H1 (cell line): ENCODE measurements at regions not wholly inside any gene's neighbourhood (a gene's known extent, or its start where the extent isn't known, plus 50 kb on each side); places are given as distances from the start of the nearest gene placed in this dataset.

Source experiments
- CTCF ChIA-PET: fragments of 300-600 bp; sonication (Branson Sonifier 250); formaldehyde crosslinking; loops from one replicate; lab custom pipeline; 2021; ENCODE audit not compliant: partially characterized antibody; lab: Charles Lee
- POLR2A ChIA-PET: fragments of 300-600 bp; sonication (Branson Sonifier 250); formaldehyde crosslinking; loops from one replicate; lab custom pipeline; 2021; ENCODE audit warnings: inconsistent platforms; ENCODE audit not compliant: partially characterized antibody; lab: Charles Lee
- DNase-seq, 2 experiments: peaks; one replicate each; pipeline versions ENCODE4 v3.0.0 to v3.0.0-alpha.2; 2010 to 2022; ENCODE audit warnings: low spot score in 2 of 2, low read depth in 1 of 2, mixed read lengths in 1 of 2
- FAIRE-seq: peaks from 2 replicates; lab custom pipeline; 2011; peaks lifted over from hg19 to GRCh38; lab: Jason Lieb, UNC
- H2AFZ ChIP-seq: 2 replicates; pipeline ENCODE4 v1.8.1; 2012; ENCODE audit warnings: low read length, inconsistent platforms
- H2AK5ac ChIP-seq: 2 replicates; pipeline ENCODE4 v1.6.1; 2013; ENCODE audit warnings: low read depth, low read length
- H2BK120ac ChIP-seq: replicated peaks from 2 replicates; pipeline ENCODE3; 2013; ENCODE audit warnings: low read depth, low read length, inconsistent platforms
- H2BK12ac ChIP-seq: 2 replicates; pipeline ENCODE4 v1.6.1; 2013; ENCODE audit warnings: low read depth, low read length
- H2BK15ac ChIP-seq: 2 replicates; pipeline ENCODE4 v1.6.1; 2013; ENCODE audit warnings: low read length
- H2BK20ac ChIP-seq: 2 replicates; pipeline ENCODE4 v1.6.1; 2013; ENCODE audit warnings: low read length
- H2BK5ac ChIP-seq: 2 replicates; pipeline ENCODE4 v1.6.1; 2013; ENCODE audit warnings: low read depth, low read length
- H3K14ac ChIP-seq: 2 replicates; pipeline ENCODE4 v1.6.1; 2013; ENCODE audit warnings: inconsistent platforms; ENCODE audit not compliant: insufficient read length
- H3K18ac ChIP-seq: 2 replicates; pipeline ENCODE4 v1.6.1; 2013; ENCODE audit warnings: low read length; ENCODE audit errors: extremely low read depth
- H3K23ac ChIP-seq: 2 replicates; pipeline ENCODE4 v1.6.1; 2013; ENCODE audit warnings: inconsistent platforms; ENCODE audit not compliant: insufficient read length
- H3K23me2 ChIP-seq: 2 replicates; pipeline ENCODE4 v1.6.1; 2013; ENCODE audit warnings: low read depth, low read length
- H3K27ac ChIP-seq: 2 replicates; pipeline ENCODE4 v1.6.1; 2011; ENCODE audit warnings: low read depth, low read length, inconsistent platforms
- H3K27me3 ChIP-seq, 4 experiments: replicated peaks in 1 of 4; 1 replicate in 1 of 4; 2 replicates in 3 of 4; pipeline versions ENCODE4 v1.6.1 to v1.8.1; 2011 to 2013; ENCODE audit warnings: low read length in 3 of 4, mild to moderate bottlenecking in 3 of 4, inconsistent platforms in 2 of 4, mixed read lengths in 2 of 4, moderate library complexity in 1 of 4; ENCODE audit not compliant: control insufficient read depth in 3 of 4, insufficient read depth in 3 of 4; ENCODE audit errors: extremely low read depth in 1 of 4
- H3K36me3 ChIP-seq, 4 experiments: 2 replicates each; pipeline versions ENCODE4 v1.6.1 to v1.8.1; 2011 to 2013; ENCODE audit warnings: mild to moderate bottlenecking in 4 of 4, low read length in 3 of 4, moderate library complexity in 2 of 4, control low read depth in 1 of 4, inconsistent platforms in 1 of 4; ENCODE audit not compliant: insufficient read depth in 4 of 4, control insufficient read depth in 2 of 4
- H3K4ac ChIP-seq: replicated peaks from 2 replicates; pipeline ENCODE3; 2013; ENCODE audit warnings: low read length, low read depth, mixed read lengths, inconsistent platforms; ENCODE audit not compliant: insufficient read length
- H3K4me1 ChIP-seq, 4 experiments: replicated peaks in 1 of 4; 1 replicate in 1 of 4; 2 replicates in 3 of 4; pipeline versions ENCODE4 v1.6.1 to v1.8.1; 2011 to 2013; ENCODE audit warnings: low read length in 3 of 4, inconsistent platforms in 2 of 4, mixed read lengths in 1 of 4; ENCODE audit not compliant: insufficient read depth in 4 of 4, control insufficient read depth in 3 of 4
- H3K4me2 ChIP-seq, 2 experiments: 2 replicates each; pipeline versions ENCODE4 v1.6.1 to v1.8.1; 2011 to 2013; ENCODE audit warnings: low read depth in 2 of 2, low read length in 2 of 2, control low read depth in 1 of 2, inconsistent platforms in 1 of 2, mild to moderate bottlenecking in 1 of 2; ENCODE audit not compliant: insufficient read depth in 1 of 2
- H3K4me3 ChIP-seq, 4 experiments: fragments of 200-600, 300-600 bp in 1 of 4; sonication (generic), shearing (Covaris generic), sonication (Bioruptor Twin) in 1 of 4; 2 replicates each; pipeline versions ENCODE4 v1.5.1 to v1.8.1; 2011 to 2016; ENCODE audit warnings: low read length in 4 of 4, low read depth in 3 of 4, control low read depth in 2 of 4, inconsistent platforms in 2 of 4, mild to moderate bottlenecking in 2 of 4, mixed read lengths in 1 of 4, moderate library complexity in 1 of 4; ENCODE audit not compliant: insufficient read depth in 2 of 4; ENCODE audit errors: extremely low read depth in 1 of 4
- H3K56ac ChIP-seq: replicated peaks from 2 replicates; pipeline ENCODE3; 2013; ENCODE audit warnings: low read depth, mild to moderate bottlenecking, mixed read lengths, low read length, inconsistent platforms; ENCODE audit not compliant: insufficient read length
- H3K79me1 ChIP-seq: 2 replicates; pipeline ENCODE4 v1.6.1; 2013; ENCODE audit warnings: low read depth, low read length, control low read depth
- H3K79me2 ChIP-seq, 2 experiments: 2 replicates each; pipeline versions ENCODE4 v1.6.1 to v1.8.1; 2012 to 2013; ENCODE audit warnings: low read length in 2 of 2, mild to moderate bottlenecking in 2 of 2, inconsistent platforms in 1 of 2; ENCODE audit not compliant: insufficient read depth in 2 of 2, control insufficient read depth in 1 of 2
- H3K9ac ChIP-seq, 4 experiments: replicated peaks in 1 of 4; 1 replicate in 1 of 4; 2 replicates in 3 of 4; pipeline versions ENCODE4 v1.6.1 to v1.8.1; 2011 to 2013; ENCODE audit warnings: low read depth in 3 of 4, low read length in 3 of 4, control low read depth in 2 of 4, mild to moderate bottlenecking in 2 of 4, moderate library complexity in 2 of 4, inconsistent platforms in 1 of 4; ENCODE audit errors: extremely low read depth in 1 of 4
- H3K9me3 ChIP-seq, 2 experiments: 2 replicates each; pipeline versions ENCODE4 v1.6.1 to v1.8.1; 2012 to 2013; ENCODE audit warnings: mild to moderate bottlenecking in 2 of 2, moderate library complexity in 2 of 2, control low read depth in 1 of 2, inconsistent platforms in 1 of 2, low read depth in 1 of 2, low read length in 1 of 2, mixed read lengths in 1 of 2; ENCODE audit not compliant: insufficient read depth in 2 of 2
- H4K20me1 ChIP-seq, 2 experiments: replicated peaks in 1 of 2; 2 replicates each; pipeline versions ENCODE3 to v1.8.1; 2011 to 2013; ENCODE audit warnings: inconsistent platforms in 2 of 2, low read length in 2 of 2, mild to moderate bottlenecking in 1 of 2; ENCODE audit not compliant: insufficient read depth in 2 of 2, control insufficient read depth in 1 of 2
- H4K5ac ChIP-seq: 2 replicates; pipeline ENCODE4 v1.6.1; 2013; ENCODE audit warnings: low read length, low read depth, mixed read lengths, inconsistent platforms; ENCODE audit not compliant: insufficient read length
- H4K8ac ChIP-seq: 2 replicates; pipeline ENCODE4 v1.8.0; 2013; ENCODE audit warnings: mild to moderate bottlenecking, moderate library complexity, low read length, inconsistent platforms; ENCODE audit not compliant: insufficient read depth; ENCODE audit errors: extremely low read depth
- H4K91ac ChIP-seq: replicated peaks from 2 replicates; pipeline ENCODE3; 2013; ENCODE audit warnings: low read length, mixed read lengths, inconsistent platforms; ENCODE audit not compliant: insufficient read length
- CTBP2 ChIP-seq: IDR thresholded peaks from 2 replicates; pipeline ENCODE4 v1.7.0; 2011; ENCODE audit warnings: borderline replicate concordance, mild to moderate bottlenecking, moderate library complexity, mixed read lengths, low read length; ENCODE audit not compliant: insufficient read depth, insufficient read length
- POLR2AphosphoS5 ChIP-seq: IDR thresholded peaks from 2 replicates; pipeline ENCODE4 v1.6.1; 2011; ENCODE audit warnings: low read depth, low read length
- SUZ12 ChIP-seq: fragments of 200-600 bp; sonication (generic); IDR thresholded peaks from 2 replicates; pipeline ENCODE4 v1.6.1; 2012; ENCODE audit warnings: mild to moderate bottlenecking, inconsistent platforms, low read length, moderate library complexity, mixed read lengths
- WGBS, 2 experiments: shearing (Covaris generic) in 1 of 2; methylation state at CpG; one replicate each; pipeline versions ENCODE4 v1.1.6 to v1.1.7; 2013 to 2015; ENCODE audit warnings: low lambda C conversion rate in 2 of 2, mixed read lengths in 2 of 2, inconsistent platforms in 1 of 2, low coverage in 1 of 2, missing lambda C conversion rate in 1 of 2; ENCODE audit not compliant: insufficient replicate concordance in 2 of 2, insufficient coverage in 1 of 2, insufficient read length in 1 of 2; ENCODE audit errors: extremely low coverage in 1 of 2, missing lambda C conversion rate in 1 of 2; 5-methylcytosine and 5-hydroxymethylcytosine counted together

DNA sequence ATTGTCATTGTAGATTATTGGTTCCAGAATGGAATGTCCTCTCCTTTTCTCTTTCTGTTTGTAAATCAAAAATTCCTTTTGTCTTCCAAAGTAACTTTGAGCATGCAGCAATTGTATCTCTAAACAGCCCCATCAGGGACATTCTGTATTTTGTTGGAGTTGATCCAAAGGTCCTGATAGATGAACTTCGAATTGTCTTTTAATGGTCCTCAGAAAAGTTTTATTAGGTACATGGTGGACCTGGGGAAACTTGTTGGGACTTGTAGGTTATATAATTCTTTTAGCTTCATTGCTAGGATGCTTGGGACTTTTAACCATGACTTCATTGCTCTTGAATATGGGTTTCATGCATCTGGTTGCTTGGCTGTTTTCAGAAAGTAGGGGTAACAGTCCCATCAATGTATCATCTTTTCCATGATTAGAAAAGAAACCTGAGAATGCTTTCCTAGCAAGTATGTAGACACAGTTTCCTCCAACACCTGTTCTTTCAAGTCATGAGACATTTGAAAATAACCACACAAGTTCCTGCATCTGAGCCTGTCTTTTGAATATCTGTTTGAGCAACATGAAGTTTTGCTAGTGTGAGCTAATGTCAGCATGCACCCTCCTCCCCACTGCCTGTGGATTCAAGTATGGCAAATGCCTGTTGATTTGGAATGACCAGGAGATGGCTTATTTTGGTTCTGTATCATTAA, 413.1 kb downstream of the KCNRG start:
- 83% methylated on average over 1 of the region's 1 CpG; no CpG with 5 or more reads in 1 of the 2 experiments for WGBS, 2 experiments
- Histone ChIP-seq H3K14ac (no peak overlapping the region), H2AFZ (no peak overlapping the region), H4K91ac (no peak overlapping the region), H3K23me2 (no peaks in the 10 kb centered on the region), H4K5ac (no peak overlapping the region), H3K4ac (no peak overlapping the region), H4K8ac (no peak overlapping the region), H2BK20ac (no peak overlapping the region), H3K27me3 (no peaks in the 10 kb centered on the region), H3K9ac (no peak overlapping the region), H2BK5ac (no peak overlapping the region), H3K4me3 (no peak overlapping the region), H3K79me1 (no peaks in the 10 kb centered on the region), H3K36me3 (no peaks in the 10 kb centered on the region), H4K20me1 (no peaks in the 10 kb centered on the region), H2BK12ac (no peak overlapping the region; the same call in 1 of the 2 replicates), H3K9me3 (0 out of 4 replicates have a peak, but pooled peaks cover 0 to 2% of the 10 kb centered on the region in 2 experiments), H2AK5ac (no peak overlapping the region), H2BK120ac (no peak overlapping the region), H3K79me2 (no peaks in the 10 kb centered on the region), H3K4me2 (no peak overlapping the region), H3K23ac (no peak overlapping the region), H3K4me1 (peaks cover 0 to 3% (median 0%) of the 10 kb centered on the region in 4 experiments; a peak in 1 of 7 replicates), H2BK15ac (no peak overlapping the region), H3K56ac (no peak overlapping the region), H3K18ac (no peak overlapping the region), H3K27ac (no peak overlapping the region)
- ChIA-PET POLR2A (no interaction called here), CTCF (no interaction called here)
- no peak for DNase-seq
- FAIRE-seq = no peak
- TF ChIP-seq CTBP2 (no peak), POLR2AphosphoS5 (no peak), SUZ12 (no peak)
